ENCODE measurements at regions not wholly inside any gene's neighbourhood (a gene's known extent, or its start where the extent isn't known, plus 50 kb on each side); places are given as distances from the start of the nearest gene placed in this dataset.
"Not testable (repeated sequence)": the region's sequence is repeated elsewhere in the genome, so short reads cannot be mapped to it uniquely, and the experiment has no call there.

GRCh38 chr15:69758810-69759790, 306.5 kb downstream of the RPLP1 start:
- DNase-seq (ENCODE audit: low read depth, low spot score), result peak; percentile 78

GRCh38 chr15:69760258-69760845, 307.7 kb downstream of the RPLP1 start:
- DNase-seq (ENCODE audit: low read depth, low spot score), result no peak

GRCh38 chr15:69760890-69761568, 308.4 kb downstream of the RPLP1 start:
- peak; percentile 71 for DNase-seq (ENCODE audit: low read depth, low spot score)

DNA sequence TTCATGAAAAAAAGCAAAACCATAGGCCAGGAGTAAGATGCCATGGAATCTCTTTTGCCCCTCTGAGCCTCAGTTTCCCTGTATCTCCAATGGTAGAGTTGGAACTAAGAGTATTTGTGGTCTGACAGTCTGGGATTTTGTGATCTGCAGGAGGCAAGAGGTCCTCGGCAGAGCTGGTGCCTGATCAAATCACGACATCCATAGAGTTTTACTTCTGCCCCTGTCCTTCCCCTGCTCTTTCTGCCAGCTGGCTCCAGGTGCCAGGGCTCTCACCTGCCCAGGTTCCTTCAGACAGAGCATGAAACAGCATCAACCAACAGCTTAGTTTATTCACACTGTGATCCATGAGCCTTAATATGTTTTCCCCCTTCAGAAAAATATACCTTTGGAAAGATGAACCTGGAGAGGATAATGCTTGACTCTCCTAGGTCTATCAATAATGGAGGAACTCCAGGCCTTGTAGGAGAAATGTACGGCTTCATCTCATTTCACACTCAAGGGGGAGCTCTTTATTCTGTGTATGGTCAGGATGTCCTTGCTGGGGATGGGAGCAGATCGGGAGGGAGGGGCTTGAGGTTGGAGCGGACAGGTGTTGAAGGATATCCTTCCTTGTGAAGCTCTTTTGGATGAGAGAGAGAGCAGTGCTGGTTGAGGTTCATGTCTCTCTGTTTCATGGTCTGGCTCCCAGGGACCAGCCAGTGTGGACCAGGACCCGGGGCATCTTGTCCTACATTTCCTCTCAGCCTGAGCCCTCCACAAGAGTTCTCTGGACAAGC, 309.9 kb downstream of the RPLP1 start:
- DNase-seq (ENCODE audit: low read depth, low spot score), result no peak

DNA sequence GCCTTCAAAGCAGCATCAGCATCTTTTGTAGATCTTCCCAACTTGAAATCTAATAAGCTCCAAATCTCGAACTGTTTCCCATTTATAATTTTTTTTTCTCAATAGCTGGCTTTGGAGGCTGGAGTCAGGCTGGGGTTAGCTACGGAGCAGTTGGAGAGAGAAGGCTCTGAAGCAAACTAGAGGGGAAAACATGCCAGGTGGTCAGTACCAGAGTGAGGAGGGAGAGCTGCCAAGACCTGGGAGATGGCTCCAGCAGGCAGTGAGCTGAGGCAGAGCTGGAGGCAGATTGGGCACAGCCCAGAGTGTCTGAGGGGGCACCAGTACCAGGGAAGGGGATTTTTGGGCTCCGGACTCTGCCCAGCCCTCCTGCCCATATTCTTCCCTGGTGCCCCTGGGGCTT, 311.2 kb downstream of the RPLP1 start:
- DNase-seq (ENCODE audit: low read depth, low spot score), result no peak

GRCh38 chr15:69766156-69766555, 313.5 kb downstream of the RPLP1 start:
- DNase-seq (ENCODE audit: low read depth, low spot score), result no peak

- DNase-seq (ENCODE audit: low read depth, low spot score), result no peak
Observed at GRCh38 chr15:69767191-69767590, 314.6 kb downstream of the RPLP1 start.

DNA sequence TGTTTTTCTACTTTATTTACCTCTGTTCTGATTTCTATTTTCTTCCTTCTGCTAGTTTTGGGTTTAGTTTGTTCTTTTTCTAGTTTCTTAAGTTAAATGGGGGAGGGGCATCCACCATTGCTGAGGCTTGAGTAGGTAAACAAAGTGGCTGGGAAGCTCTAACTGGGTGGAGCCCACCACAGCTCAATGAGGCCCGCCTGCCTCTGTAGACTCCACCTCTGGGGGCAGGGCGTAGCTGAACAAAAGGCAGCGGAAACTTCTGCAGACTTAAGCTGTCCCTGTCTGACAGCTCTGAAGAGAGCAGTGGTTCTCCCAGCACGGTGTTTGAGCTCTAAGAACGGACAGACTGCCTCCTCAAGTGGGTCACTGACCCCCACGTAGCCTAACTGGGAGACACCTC, 316.7 kb downstream of the RPLP1 start:
- not testable (repeated sequence) for DNase-seq (ENCODE audit: low read depth, low spot score)

DNA sequence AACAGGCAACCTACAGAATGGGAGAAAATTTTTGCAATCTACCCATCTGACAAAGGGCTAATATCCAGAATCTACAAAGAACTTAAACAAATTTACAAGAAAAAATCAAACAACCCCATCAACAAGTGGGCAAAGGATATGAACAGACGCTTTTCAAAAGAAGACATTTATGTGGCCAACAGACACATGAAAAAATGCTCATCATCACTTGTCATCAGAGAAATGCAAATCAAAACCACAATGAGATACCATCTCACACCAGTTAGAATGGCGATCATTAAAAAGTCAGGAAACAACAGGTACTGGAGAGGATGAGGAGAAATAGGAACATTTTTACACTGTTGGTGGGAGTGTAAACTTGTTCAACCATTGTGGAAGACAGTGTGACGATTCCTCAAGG, 321.6 kb downstream of the RPLP1 start:
- DNase-seq (ENCODE audit: low read depth, low spot score), result not testable (repeated sequence)

GRCh38 chr15:69774711-69775110, 322.1 kb downstream of the RPLP1 start:
- DNase-seq (ENCODE audit: low read depth, low spot score), result not testable (repeated sequence)

- DNase-seq (ENCODE audit: low read depth, low spot score), result no peak
Observed at GRCh38 chr15:69777356-69777755, 320.4 kb downstream of the TLE3 start.

- no peak for DNase-seq (ENCODE audit: low read depth, low spot score)
Observed at GRCh38 chr15:69780374-69780773, 317.3 kb downstream of the TLE3 start.

- DNase-seq (ENCODE audit: low read depth, low spot score), result no peak
Observed at GRCh38 chr15:69780981-69781380, 316.7 kb downstream of the TLE3 start.

- no peak for DNase-seq (ENCODE audit: low read depth, low spot score)
Observed at GRCh38 chr15:69781411-69782125, 316.1 kb downstream of the TLE3 start.

DNA sequence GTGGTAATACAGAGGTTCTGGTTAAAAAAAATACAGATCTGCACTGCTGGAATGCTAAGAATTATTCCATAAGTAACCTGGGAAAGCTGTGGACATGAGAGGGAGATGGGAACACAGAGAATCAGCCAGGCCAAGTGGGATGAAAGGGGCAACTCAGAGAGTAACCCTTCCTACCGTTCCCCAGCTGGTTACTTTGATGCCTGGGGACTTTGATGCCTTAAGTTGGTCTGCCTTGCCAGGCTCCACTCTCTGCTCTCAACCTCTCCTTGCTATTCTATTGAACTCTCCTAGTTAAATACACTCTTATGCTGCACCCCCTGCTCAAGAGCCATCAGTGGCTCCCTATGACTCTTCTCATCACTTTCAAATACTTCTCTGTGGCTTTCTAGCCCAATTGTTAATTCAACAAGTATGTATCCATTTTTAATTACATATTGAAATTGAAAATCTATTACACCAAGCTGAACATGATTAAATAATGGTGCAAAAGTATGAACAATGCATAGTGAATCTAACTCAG, 315.5 kb downstream of the TLE3 start:
- no peak for DNase-seq (ENCODE audit: low read depth, low spot score)

GRCh38 chr15:69782809-69783208, 314.9 kb downstream of the TLE3 start:
- peak; percentile 25 for DNase-seq (ENCODE audit: low read depth, low spot score)

DNA sequence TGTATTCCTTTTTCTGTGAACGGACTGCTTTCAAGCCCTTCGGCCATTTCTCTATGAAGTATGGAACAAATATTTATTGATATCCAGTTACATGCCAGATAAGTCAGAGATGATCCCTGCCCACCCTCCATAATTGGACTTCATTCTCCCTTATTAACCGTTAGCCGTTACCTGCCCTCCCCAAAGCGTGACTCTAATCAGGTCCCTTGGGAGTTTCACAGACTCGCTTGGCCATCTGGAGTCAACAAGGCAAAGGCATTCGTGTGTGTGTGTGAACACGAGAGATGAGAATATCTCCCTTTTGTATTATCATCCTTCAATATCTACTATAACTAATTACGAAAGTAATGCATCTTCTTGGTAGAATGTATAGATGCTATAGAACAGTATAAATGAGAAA, 314.5 kb downstream of the TLE3 start:
- no peak for DNase-seq (ENCODE audit: low read depth, low spot score)

GRCh38 chr15:69784798-69785566, 312.7 kb downstream of the TLE3 start:
- no peak for DNase-seq (ENCODE audit: low read depth, low spot score)

DNA sequence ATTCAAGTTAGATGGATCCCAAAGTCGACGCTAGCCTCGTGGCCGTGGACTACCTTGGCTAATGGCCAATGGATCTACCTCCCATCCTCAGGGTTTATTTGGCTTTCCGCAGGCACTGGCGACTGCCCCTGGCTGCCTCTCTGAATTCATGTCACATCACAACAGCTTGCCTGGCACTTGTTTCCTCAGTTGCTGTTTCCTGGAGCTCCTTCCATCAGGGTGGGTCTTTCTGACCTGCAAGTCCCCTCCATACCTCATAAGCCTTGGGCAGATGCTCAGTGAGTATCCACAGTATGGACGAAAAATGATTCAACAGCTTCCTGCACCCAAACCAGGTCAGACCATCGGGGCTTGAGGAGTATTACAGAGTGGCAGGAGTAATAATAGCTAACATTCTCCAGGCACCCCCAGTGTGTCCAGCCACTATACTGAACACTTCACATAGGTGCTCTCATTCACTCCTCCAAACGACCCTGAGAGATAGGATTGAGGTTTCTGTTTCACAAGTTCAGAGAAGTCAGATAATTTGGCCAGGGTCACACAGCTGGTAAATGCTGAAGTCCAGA, 311.5 kb downstream of the TLE3 start:
- no peak for DNase-seq (ENCODE audit: low read depth, low spot score)

DNA sequence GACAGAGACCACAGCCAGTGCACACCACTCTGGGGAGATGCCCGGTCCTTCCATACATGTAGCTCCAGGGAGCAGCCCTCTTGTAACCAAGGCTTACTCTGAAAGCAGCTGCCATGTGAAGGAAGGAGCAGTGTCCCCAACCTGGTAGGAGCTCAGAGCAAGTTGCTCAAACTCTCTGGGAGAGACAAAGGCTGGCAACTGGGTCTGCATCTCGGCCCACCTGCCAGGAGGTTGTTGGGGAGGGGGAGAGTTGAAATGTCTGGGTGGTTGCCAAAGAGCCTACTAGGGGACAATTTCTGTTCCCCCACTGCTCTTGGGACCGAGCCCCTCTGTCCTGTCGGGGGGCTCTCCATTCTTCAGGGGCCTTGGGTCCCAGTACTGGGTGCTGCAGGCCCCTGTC, 309.9 kb downstream of the TLE3 start:
- no peak for DNase-seq (ENCODE audit: low read depth, low spot score)

Measured in activated naive CD8-positive, alpha-beta T cell treated with anti-CD3 and anti-CD28 coated beads, Interleukin-2, amount 50 U/mL, for 16 hours (primary cell).